HG03469 (cell line): ENCODE measurements at regions not wholly inside any gene's neighbourhood (a gene's known extent, or its start where the extent isn't known, plus 50 kb on each side); places are given as distances from the start of the nearest gene placed in this dataset.

ENCODE experiments used
- ATAC-seq: cut with Tn5 transposase; IDR thresholded peaks from one replicate; pipeline ENCODE4 v1.9.1; 2021; ENCODE audit warnings: mild to moderate bottlenecking, moderate library complexity, moderate number of reproducible peaks; ENCODE audit not compliant: unreplicated experiment

DNA sequence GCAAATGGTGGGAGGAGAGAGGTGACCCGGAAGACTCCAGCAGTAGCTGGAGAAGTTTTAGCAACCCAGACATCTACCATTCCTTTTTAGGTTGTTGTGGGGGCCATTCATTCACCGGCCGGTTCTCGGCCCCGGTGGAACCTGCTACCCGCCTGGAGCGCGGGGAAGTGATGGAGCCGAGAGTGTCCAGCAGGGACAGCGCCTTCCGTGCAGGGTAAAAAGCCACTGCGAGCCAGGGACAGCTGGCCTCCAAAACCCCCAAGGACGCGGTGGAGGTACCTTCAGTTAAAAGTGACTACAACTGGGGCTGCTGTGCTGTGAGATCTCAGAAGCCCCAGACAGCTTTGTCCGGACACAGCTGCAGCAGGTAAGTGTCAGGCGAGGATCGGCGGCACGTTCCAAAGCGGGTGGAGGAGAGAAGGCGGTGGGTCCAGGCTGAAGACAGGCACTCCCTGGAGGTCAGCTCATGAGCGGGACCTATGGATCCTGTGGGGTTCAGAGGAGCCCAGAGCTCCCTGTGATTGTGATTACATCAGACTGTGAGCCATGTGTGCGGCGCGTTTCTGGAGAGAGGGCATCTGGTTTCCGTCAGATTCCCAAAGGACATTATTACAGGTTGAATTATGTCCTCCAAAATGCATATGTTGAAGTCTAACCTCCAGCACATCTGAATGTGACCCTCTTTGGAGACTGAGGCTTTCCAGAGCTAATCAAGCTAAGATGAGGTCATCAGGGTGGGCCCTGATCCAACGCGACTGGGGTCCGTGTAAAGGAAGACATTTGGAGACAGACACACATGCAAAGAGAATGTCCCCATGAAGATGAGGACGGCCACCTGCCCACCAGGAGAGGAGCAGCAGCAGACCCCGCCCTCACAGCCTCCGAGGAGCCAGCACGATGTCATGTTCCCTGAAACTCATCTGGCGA, 276.3 kb downstream of the EIPR1 start:
- ATAC-seq: no peak

GRCh38 chr2:3100386-3100785, 277.2 kb downstream of the EIPR1 start:
- ATAC-seq: no peak

DNA sequence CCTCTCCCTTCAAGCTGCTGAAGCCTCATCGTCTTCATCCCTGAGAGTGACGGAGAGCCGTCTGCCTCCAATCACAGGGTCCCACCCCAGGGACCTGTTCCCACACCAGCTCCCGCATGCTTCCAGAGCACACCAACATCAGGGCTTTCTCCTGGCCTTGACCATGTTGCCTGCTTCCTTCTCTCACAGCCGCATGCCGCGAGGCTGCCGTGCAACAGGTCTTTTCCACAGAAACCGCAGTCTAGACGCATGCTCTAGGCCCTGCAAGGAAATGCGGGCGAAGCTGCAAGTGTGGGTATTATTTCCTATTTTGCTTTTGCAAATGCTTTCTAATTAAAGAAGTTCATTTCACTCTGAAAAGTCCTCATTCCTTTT, 277.8 kb downstream of the EIPR1 start:
- ATAC-seq: no peak

DNA sequence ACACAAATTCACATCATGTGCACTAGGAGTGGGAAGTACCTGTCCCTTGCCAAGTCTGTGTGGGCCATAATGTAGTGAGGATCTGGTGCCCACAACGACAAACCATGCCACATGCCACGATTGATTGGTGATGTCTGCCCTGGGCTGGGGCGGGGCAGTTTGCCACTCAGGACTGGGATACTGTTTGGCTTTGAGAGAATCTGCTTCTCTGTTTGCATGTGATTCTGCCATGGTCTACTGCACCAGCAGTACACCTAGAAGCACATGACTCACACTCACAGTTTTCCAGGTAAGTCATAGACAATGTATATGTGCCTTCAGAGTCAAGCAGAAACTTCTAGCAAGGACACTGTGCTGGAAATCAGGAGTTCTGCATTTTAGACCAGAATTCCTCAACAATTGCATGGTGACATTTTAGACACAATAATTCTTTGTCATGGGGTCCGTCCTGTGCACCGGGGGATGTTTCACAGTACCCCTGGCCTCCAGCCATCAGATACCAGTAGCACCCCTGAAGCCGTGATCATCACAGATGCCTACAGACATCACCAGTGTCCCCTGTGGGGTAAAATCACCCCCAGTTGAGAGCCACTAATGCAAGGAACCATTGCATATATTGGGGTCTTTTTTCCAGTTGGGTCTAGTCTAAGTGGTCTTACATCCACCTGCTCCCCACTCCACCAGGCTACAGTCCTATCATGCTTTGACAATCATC, 278.3 kb downstream of the EIPR1 start:
- no peak for ATAC-seq

GRCh38 chr2:3098231-3098630, 279.4 kb downstream of the EIPR1 start:
- no peak for ATAC-seq

- no peak for ATAC-seq
Observed at GRCh38 chr2:3097804-3098203, 279.8 kb downstream of the EIPR1 start.

DNA sequence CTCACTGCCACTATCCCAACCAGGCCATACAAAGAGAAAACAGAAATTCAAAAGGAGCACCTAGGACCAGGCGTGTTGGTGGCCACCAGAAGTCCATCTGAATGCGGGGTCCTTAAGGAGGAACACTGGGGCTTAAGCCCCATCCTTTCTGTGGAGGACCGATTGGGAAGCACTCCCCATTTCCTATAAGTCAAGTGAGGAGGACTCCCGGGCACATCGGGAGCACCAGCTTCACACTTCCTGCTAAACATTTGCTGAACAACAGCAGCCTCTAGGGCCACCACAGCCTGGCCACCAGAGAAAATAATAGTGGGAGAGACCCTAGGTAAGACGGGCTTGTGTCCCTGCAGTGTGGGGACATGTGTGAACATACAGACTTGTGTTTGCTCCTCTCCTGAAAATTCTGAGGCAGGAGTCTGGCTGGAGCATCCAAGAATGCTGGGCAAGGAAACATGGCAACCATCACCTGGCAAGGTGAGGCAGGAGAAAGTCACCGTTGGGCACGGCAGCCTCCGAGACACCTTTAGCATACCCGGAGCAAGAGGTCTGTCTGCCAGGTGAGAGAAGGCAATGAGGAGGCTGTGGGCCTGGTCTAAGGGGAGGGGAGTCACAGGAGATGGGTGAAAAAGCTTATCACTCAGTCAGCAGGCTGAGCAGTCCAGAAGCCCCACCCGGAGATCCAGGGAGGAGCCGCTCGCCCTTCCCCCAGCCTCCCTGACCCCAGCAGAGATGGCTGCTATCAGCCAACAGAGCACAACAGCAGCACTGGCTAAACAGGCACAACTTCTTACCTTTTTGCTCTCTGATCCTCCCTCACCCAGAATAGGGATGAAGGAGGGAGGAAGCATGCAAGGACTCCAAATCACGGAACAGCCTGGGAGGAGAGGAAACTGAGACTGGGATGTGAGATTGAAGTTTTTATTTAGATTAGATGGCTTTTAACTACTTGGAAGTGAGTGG, 282.3 kb downstream of the EIPR1 start:
- ATAC-seq: no peak

GRCh38 chr2:3094318-3094717, 283.3 kb downstream of the EIPR1 start:
- ATAC-seq: no peak

DNA sequence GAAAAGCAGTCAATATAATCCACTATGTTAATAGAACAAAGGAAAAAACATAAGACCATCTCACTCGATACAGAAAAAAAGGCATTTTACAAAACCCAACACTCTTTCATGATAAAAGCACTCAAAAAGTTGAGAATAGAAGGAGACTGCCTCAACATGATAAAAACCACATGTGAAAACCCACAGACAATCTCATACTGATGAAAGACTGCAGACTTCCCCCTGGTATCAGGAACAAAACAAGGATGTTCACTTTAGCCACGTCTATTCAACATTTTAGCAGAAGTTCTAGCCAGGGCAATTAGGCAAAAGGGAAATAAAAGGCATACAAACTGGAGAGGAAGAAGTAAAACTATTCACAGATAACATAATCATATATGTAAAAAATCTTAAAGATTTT, 285.9 kb downstream of the EIPR1 start:
- ATAC-seq: no peak

- no peak for ATAC-seq
Observed at GRCh38 chr2:3082705-3083104, 294.9 kb downstream of the EIPR1 start.

DNA sequence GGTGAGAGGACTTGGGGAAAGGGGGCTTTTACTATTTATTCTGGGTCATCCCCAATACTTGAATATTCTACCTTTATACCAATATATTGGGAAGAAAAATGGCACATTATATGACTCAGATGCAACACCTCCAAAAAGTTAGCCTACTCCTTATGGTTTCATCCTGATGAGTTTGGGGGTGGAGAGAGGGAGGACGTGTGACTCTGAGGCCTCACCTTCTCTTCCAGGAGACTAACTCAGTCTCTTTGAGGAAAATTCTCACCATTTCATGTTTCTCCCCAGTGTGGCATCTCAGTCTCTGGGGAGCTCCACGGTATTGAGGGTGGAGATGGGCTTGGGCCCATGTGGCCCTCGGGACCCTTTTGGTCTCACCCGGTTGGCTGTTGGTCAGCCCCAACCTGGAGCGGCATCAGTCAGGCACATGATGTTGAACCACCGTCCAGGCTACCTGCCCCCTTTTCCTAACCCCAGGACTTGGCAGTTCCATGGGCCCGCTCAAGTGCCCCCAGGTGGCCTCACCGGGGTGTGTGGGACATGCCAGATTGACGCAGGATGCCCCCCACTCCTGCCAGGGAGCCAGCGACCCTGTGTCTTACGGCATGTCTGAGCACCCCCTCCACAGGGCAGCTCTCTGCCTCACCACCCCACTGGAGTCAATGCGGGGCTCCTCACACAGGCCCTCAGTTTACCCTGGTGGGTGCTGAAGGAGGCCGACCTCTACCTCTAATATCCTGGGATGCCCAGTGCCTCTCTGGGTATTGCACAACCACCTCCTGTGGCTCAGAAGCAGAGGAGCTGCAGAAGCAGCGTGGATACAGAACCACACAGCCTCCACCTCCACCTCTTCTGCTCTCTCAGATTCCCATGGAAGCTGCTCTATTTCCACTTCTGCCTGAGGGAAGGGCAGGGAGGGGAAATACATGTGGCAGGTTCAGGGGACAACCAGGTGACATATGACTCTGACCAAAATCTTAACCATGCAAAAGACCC, 297.4 kb downstream of the EIPR1 start:
- no peak for ATAC-seq

- no peak for ATAC-seq
Observed at GRCh38 chr2:3079466-3079865, 298.2 kb downstream of the EIPR1 start.

DNA sequence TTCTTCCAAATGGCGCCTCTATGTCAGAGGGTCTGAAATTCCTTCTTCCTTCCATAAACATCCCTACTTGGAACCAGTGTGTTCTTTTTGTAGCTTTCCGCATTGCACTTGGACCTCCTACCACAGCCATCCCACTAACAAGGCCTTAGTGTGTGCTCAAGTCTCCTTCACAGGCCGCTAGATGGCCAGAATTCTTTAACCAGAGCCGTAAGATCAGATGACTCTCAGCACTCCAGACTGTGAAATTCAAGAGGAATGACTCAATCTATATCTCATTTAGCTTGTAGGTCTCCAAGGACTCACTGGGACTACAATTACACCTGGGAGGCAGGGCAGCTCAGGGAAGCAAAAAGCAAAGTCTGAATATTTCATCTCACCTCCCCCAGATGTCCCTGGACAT, 298.9 kb downstream of the EIPR1 start:
- no peak for ATAC-seq

DNA sequence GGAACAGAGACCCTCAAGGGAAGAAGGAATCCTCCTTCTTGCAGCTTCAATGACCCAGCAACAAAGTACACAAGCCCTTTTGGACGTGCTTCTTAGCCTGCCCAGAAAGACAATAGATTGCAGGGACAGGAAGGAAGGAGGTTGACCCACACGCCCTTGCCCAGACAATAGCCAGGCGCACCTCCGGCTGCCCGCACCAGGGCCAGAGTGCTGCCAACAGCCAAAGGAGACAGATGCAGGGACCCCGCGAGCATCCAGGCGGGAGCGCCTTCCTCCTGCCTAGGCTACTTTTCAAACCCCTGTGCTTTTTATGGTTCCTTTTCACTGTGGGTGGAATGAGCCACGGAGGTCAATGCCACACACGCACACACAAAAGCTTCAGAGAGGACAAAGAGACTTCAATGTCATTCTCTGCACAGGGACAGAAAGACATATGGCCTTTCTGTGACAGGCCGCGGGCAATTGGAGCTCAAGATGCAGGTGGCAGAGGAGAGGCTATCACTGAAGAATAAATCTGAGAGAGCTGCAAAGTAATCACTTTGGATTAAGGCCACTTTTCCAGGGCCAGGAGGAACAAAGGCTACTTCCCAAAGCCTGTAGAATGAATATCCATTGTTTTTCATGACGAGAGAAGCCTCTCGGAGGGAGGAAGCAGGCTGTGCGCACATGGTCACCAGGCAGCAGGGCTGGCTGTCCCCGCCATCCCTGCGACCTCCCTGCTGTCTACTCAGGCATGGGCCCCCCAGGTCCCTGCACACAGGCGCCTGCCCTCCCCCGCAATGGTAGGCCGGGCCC, 300.6 kb downstream of the EIPR1 start:
- ATAC-seq: no peak

- no peak for ATAC-seq
Observed at GRCh38 chr2:3075991-3076340, 301.7 kb downstream of the EIPR1 start.

DNA sequence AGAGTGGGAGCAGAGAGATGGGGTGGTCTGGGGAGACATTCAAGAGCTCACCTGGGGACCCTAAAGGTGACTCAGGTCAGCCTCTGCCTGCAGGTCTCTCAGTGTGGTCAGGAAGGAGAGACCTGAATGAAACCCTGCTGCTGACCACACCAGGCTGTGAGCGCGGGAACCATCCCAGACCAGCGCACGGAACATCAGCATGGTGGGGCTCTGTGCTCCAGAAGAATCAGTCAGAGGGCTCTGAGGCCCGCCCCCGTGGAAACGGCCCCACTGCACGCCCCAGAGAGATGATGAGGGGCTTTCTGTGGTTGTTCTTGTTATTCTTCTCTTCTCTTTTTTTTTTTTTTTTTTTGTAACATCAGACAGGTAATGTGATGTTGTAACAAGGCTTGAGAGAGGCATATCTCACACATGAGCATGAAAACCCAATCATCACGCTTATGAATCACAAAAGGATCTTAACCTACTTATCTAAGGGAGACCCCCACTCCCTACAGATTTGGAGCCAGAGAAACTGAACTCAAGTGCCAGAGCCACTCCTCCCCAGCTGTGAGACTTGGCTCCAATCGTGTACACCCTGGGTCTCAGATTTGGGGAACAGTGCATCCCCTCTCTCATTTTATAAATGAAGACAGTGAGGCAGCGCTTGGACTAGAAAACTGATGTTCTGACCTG, 302.2 kb downstream of the EIPR1 start:
- ATAC-seq: no peak

DNA sequence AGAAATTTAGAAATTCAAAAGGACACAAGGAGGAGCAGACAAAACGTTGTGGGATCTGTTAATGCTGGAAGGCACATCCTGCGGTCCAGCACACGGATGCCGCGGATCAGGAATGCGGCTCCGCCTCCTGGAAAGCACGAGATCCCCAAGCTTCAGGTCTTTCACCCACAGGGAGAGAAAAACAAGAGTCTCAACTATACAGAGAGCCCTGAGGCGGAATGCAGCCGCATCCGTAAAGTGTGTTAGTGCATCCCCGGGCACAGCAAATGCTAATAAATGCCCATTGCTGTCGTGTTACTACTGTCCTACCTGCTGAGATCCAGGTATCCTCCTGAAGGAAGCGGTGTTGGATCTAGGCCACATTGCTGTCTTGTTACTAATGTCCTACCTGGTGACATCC, 303.9 kb downstream of the EIPR1 start:
- no peak for ATAC-seq

DNA sequence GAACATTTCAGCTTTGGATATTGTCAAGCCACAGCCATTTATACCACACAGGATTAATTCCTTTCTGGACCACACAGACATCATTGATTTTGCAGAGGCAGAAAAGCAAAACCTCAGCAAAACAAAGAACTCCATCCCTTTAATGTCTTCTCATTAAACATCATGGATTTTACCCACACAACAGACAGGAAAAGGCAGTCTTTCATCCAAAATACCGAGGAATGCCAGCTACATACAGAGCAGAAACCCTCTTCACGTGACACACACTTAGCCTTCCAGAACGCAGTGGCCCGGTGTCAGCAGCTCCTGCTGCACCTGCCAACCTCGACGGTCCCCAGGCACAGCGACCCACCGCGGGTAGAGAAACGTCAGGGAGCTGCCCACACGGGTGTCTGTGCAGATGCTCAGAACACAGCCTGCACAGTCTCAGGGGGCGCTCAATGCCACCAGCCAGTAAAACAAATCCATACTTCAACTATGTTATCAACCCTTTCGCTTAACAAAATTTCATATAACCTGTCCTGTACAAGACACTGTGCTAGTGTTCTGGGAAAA, 304.5 kb downstream of the EIPR1 start:
- no peak for ATAC-seq
